ENCODE measurements at regions not wholly inside any gene's neighbourhood (a gene's known extent, or its start where the extent isn't known, plus 50 kb on each side); places are given as distances from the start of the nearest gene placed in this dataset.
"Not testable (repeated sequence)": the region's sequence is repeated elsewhere in the genome, so short reads cannot be mapped to it uniquely, and the experiment has no call there.

GRCh38 chr2:122034777-122035176 lies 279.3 kb downstream of the TSN start:
- no peak overlapping the region for H3K4me3 ChIP-seq (replicated peaks; ENCODE audit: insufficient read depth, low read length)
- no peak overlapping the region for H3K27ac ChIP-seq (replicated peaks)
- DNase-seq (ENCODE audit: low read depth in 1 of 2, low spot score in 1 of 2): no peak

GRCh38 chr2:122038816-122039215 lies 283.4 kb downstream of the TSN start:
- H3K27ac ChIP-seq (replicated peaks); H3K4me3 ChIP-seq (replicated peaks; ENCODE audit: insufficient read depth, low read length); DNase-seq (ENCODE audit: low read depth in 1 of 2, low spot score in 1 of 2); H3K27me3 ChIP-seq (ENCODE audit: insufficient read depth, poor library complexity, severe bottlenecking): not testable (repeated sequence)

More at GRCh38 chr2:122034777-122035176, 279.3 kb downstream of the TSN start:
- TF ChIP-seq GABPA (IDR thresholded peaks at IDR 0.05; ENCODE audit: low read depth) (no peak), CTCF (IDR thresholded peaks at IDR 0.05; ENCODE audit: insufficient read depth, low read length) (no peak), SPI1 (IDR thresholded peaks at IDR 0.05; ENCODE audit: borderline replicate concordance, low read depth) (no peak), POLR2AphosphoS5 (IDR thresholded peaks at IDR 0.05; ENCODE audit: low read depth) (no peak), REST (IDR thresholded peaks at IDR 0.05; ENCODE audit: insufficient replicate concordance, low read depth) (no peak)
- peaks cover 7% of the 10 kb centered on the region for H3K27me3 ChIP-seq (ENCODE audit: insufficient read depth, poor library complexity, severe bottlenecking)

GRCh38 chr2:122041455-122041854 lies 286.0 kb downstream of the TSN start:
- TF ChIP-seq CTCF (IDR thresholded peaks at IDR 0.05; ENCODE audit: insufficient read depth, low read length) (no peak), POLR2AphosphoS5 (IDR thresholded peaks at IDR 0.05; ENCODE audit: low read depth) (no peak), GABPA (IDR thresholded peaks at IDR 0.05; ENCODE audit: low read depth) (no peak), SPI1 (IDR thresholded peaks at IDR 0.05; ENCODE audit: borderline replicate concordance, low read depth) (no peak), REST (IDR thresholded peaks at IDR 0.05; ENCODE audit: insufficient replicate concordance, low read depth) (no peak)

GRCh38 chr2:122051659-122052058 lies 296.2 kb downstream of the TSN start:
- H3K4me3 ChIP-seq (replicated peaks; ENCODE audit: insufficient read depth, low read length); H3K27ac ChIP-seq (replicated peaks); H3K27me3 ChIP-seq (ENCODE audit: insufficient read depth, poor library complexity, severe bottlenecking); DNase-seq (ENCODE audit: low read depth in 1 of 2, low spot score in 1 of 2): not testable (repeated sequence)

More at GRCh38 chr2:122041455-122041854, 286.0 kb downstream of the TSN start:
- no peaks in the 10 kb centered on the region for H3K27me3 ChIP-seq (ENCODE audit: insufficient read depth, poor library complexity, severe bottlenecking)
- H3K27ac ChIP-seq (replicated peaks): no peak overlapping the region
- DNase-seq (ENCODE audit: low read depth in 1 of 2, low spot score in 1 of 2): no peak
- no peak overlapping the region for H3K4me3 ChIP-seq (replicated peaks; ENCODE audit: insufficient read depth, low read length)

GRCh38 chr2:122055521-122055931 lies 300.1 kb downstream of the TSN start:
- Histone ChIP-seq H3K4me3 (replicated peaks; ENCODE audit: insufficient read depth, low read length) (no peak overlapping the region), H3K27me3 (ENCODE audit: insufficient read depth, poor library complexity, severe bottlenecking) (no peaks in the 10 kb centered on the region), H3K27ac (replicated peaks) (no peak overlapping the region)
- DNase-seq (ENCODE audit: low read depth in 1 of 2, low spot score in 1 of 2): no peak
- TF ChIP-seq GABPA (IDR thresholded peaks at IDR 0.05; ENCODE audit: low read depth): no peak
- TF ChIP-seq SPI1 (IDR thresholded peaks at IDR 0.05; ENCODE audit: borderline replicate concordance, low read depth): no peak
- no peak for TF ChIP-seq CTCF (IDR thresholded peaks at IDR 0.05; ENCODE audit: insufficient read depth, low read length)
- no peak for TF ChIP-seq POLR2AphosphoS5 (IDR thresholded peaks at IDR 0.05; ENCODE audit: low read depth)
- no peak for TF ChIP-seq REST (IDR thresholded peaks at IDR 0.05; ENCODE audit: insufficient replicate concordance, low read depth)

Data from HL-60 (cell line).